Ovary (tissue), 7 donors: ENCODE measurements at regions not wholly inside any gene's neighbourhood (a gene's known extent, or its start where the extent isn't known, plus 50 kb on each side); places are given as distances from the start of the nearest gene placed in this dataset.

Source experiments
- DNase-seq, 5 donors: peaks; one replicate each; pipeline ENCODE4 v3.0.0-alpha.2; 2019 to 2020
- H3K27ac ChIP-seq, 2 donors: fragments of 200-600 bp; one replicate each; pipeline versions ENCODE4 v1.5.1 to v1.8.0; 2019 to 2022
- H3K27me3 ChIP-seq: fragments of 200-600 bp; one replicate; pipeline ENCODE4 v1.8.0; 2022
- H3K36me3 ChIP-seq: fragments of 200-600 bp; sonication (generic); one replicate; pipeline ENCODE4 v1.5.1; 2019
- H3K4me1 ChIP-seq: one replicate; pipeline ENCODE4 v1.8.1; 2013; ENCODE audit warnings: mild to moderate bottlenecking, moderate library complexity; ENCODE audit not compliant: insufficient read depth
- H3K4me3 ChIP-seq: fragments of 200-600 bp; sonication (generic); one replicate; pipeline ENCODE4 v1.5.1; 2017
- H3K9me3 ChIP-seq, 2 donors: fragments of 200-600 bp in 1 of 2; sonication (generic) in 1 of 2; one replicate each; pipeline versions ENCODE4 v1.5.1 to v1.8.1; 2013 to 2019; ENCODE audit warnings: mild to moderate bottlenecking in 1 of 2, moderate library complexity in 1 of 2
- EP300 ChIP-seq: sonication (generic); formaldehyde crosslinking; IDR thresholded peaks from one replicate; pipeline ENCODE4 v1.6.1; 2017; ENCODE audit warnings: antibody characterized with exemption
- POLR2A ChIP-seq: fragments of 450-650 bp; IDR thresholded peaks from one replicate; pipeline ENCODE4 v1.6.1; 2017; ENCODE audit warnings: antibody characterized with exemption, mild to moderate bottlenecking, moderate library complexity
- WGBS, 3 donors: extraction: QIAGEN DNeasy Blood & Tissue Kit in 1 of 3; methylation state at CpG; one replicate each; pipeline versions ENCODE4 v1.1.5 to v1.1.7; 2013 to 2017; 5-methylcytosine and 5-hydroxymethylcytosine counted together
- intact Hi-C, 4 donors: fragments of 100-400 bp; cut with DNase I; formaldehyde crosslinking; loops; one replicate each; pipeline versions ENCODE4 v1.11.0 to v1.15.1; 2022 to 2023
- TF ChIP-seq, protein P1 (sequence below), 3 donors: fragments of 450-650 bp in 2 of 3; fragments of 200-600 bp in 1 of 3; IDR thresholded peaks; one replicate each; pipeline versions ENCODE4 v1.5.1 to v1.8.0; 2016 to 2022; ENCODE audit warnings: antibody characterized with exemption in 3 of 3, mild to moderate bottlenecking in 1 of 3
- donor health status: DM: no; HTN: no; CAD: no; lungs with moderate emphysema.
- donor health status: DM: no; HTN: no; CAD: no.
- donor health status: Bipolar disorder and iron deficiency.
- donor health status: DM: no; HTN: no; CAD: no.
- donor health status: DM: yes; HTN: yes; CAD: no.

DNA sequence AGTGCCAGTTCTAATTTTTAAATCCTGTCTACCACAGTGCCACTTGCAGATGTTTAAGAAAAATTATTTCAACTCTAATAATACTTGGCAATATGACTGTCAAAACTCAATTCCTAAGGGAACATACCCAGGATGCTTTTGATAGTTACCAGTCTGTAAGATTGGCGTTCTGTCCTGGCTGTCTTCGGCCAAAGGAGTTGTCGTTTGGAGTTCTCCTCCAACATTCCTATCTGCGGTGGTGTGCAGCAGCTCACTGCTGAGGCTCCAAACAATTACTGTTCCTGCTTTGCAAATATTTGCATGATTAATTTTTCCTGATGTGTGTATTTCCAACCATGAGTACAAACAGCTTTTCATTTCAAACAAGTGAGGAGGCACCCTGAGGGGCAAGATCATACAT, 330.8 kb upstream of the DPH6 start:
- H3K4me1 ChIP-seq, result no peaks in the 10 kb centered on the region
- H3K36me3 ChIP-seq, result no peaks in the 10 kb centered on the region
- WGBS, 3 donors, result 7 to 14% (median 8%) methylated on average over 4 of the region's 4 CpGs
- H3K27ac ChIP-seq, result no peak overlapping the region
- TF ChIP-seq, protein P1, sequence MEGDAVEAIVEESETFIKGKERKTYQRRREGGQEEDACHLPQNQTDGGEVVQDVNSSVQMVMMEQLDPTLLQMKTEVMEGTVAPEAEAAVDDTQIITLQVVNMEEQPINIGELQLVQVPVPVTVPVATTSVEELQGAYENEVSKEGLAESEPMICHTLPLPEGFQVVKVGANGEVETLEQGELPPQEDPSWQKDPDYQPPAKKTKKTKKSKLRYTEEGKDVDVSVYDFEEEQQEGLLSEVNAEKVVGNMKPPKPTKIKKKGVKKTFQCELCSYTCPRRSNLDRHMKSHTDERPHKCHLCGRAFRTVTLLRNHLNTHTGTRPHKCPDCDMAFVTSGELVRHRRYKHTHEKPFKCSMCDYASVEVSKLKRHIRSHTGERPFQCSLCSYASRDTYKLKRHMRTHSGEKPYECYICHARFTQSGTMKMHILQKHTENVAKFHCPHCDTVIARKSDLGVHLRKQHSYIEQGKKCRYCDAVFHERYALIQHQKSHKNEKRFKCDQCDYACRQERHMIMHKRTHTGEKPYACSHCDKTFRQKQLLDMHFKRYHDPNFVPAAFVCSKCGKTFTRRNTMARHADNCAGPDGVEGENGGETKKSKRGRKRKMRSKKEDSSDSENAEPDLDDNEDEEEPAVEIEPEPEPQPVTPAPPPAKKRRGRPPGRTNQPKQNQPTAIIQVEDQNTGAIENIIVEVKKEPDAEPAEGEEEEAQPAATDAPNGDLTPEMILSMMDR (IDR thresholded peaks at IDR 0.05), result no peak
- TF ChIP-seq EP300 (no peak), POLR2A (no peak)
- intact Hi-C loops, result no loop called here
- DNase-seq, result no peak
- no peak overlapping the region for H3K4me3 ChIP-seq
- H3K27me3 ChIP-seq, result no peaks in the 10 kb centered on the region
- H3K9me3 ChIP-seq, result no peaks in the 10 kb centered on the region

DNA sequence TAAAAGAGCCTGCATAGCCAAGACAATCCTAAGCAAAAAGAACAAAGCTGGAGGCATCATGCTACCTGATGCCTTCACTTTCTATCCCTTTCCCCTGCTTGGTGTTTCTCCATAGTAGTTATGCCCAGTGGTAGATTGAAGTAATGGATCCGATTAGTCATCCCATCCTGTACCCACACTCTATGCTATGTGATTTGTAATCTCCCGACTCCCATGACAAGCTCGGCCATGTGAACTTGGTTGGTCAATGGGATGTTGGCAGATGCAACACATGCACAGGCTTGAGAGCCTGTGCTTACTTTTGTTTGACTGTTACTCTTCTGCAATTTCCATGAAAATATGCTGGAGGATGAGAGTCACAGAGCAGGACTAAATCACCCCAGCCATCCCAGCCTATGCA, 334.9 kb upstream of the DPH6 start:
- H3K4me1 ChIP-seq, result no peaks in the 10 kb centered on the region
- no peak overlapping the region for H3K4me3 ChIP-seq
- no peak overlapping the region for H3K27ac ChIP-seq
- no peaks in the 10 kb centered on the region for H3K27me3 ChIP-seq
- no peak for DNase-seq
- TF ChIP-seq, protein P1 (IDR thresholded peaks at IDR 0.05), result no peak
- TF ChIP-seq POLR2A (no peak), EP300 (no peak)
- no peaks in the 10 kb centered on the region for H3K9me3 ChIP-seq
- H3K36me3 ChIP-seq, result no peaks in the 10 kb centered on the region
- WGBS, 3 donors, result 96 to 99% (median 98%) methylated on average over 3 of the region's 3 CpGs
- intact Hi-C loops, result no loop called here

DNA sequence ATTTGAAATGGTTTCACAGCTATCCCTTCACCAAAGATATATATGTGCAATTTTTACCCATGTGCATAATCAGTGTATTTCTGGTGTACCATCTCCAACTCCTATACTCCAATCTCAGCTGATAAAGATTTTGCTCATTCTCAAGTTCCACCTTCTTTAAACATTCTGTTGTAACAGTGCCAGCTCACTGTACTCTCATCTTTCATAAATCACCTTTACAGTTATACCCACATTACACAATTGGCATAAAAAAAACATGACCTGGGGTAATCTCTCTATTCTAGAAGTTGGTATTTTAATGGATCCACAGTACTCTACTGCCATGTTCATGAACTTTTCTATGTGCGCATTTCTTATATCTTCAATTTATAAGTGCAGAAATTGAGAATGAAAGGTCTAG, 339.9 kb upstream of the DPH6 start:
- TF ChIP-seq, protein P1 (IDR thresholded peaks at IDR 0.05), result no peak
- no peak for TF ChIP-seq EP300
- no peak for TF ChIP-seq POLR2A
- 97 to 100% (median 100%) methylated on average over 1 of the region's 1 CpG for WGBS, 3 donors
- no peak for DNase-seq
- intact Hi-C loops, result no loop called here
- Histone ChIP-seq H3K4me3 (no peak overlapping the region), H3K4me1 (no peaks in the 10 kb centered on the region), H3K27ac (no peak overlapping the region), H3K36me3 (no peaks in the 10 kb centered on the region), H3K27me3 (no peaks in the 10 kb centered on the region), H3K9me3 (no peaks in the 10 kb centered on the region)

DNA sequence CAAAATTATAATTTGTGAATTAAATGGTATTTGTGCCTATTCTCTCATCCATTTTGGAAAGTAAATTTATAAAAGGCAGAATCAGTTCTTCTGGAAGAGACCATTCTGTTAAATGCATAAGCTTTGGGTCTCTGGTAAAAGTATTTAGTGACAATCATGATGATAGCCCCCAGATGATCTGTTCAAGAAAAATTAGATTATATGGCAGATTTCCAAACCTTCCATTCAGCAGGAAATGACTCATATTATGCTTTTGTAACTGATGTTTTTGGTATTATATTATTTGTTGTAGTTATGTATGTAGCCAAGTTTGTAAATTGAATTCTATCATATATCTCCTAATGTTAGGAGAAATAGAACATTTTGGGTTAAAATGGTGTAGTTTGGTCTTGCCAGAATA, 340.8 kb upstream of the DPH6 start:
- no peak for DNase-seq
- no peaks in the 10 kb centered on the region for H3K36me3 ChIP-seq
- TF ChIP-seq, protein P1 (IDR thresholded peaks at IDR 0.05), result no peak
- intact Hi-C loops, result no loop called here
- H3K9me3 ChIP-seq, result no peaks in the 10 kb centered on the region
- no peaks in the 10 kb centered on the region for H3K27me3 ChIP-seq
- H3K4me3 ChIP-seq, result no peak overlapping the region
- no peak overlapping the region for H3K27ac ChIP-seq
- H3K4me1 ChIP-seq, result no peaks in the 10 kb centered on the region

DNA sequence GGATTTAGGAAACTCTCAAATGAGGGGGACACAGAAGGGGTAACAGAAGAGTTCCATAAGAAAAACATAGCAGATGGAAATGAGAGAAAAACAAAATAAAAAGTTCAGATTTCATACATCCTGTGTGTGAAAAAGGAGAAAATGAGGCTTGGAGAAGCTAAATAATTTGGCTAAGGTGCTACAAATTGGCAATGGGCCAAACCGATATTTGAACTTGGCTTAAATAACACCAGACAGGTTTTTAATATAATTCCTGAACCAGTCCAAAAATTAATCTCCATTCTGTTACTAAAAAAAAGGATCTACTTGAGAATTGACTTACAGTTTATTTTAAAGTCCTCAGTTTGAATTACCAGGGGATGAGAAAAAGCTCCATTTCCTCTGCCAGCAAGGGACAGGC, 342.9 kb upstream of the DPH6 start:
- intact Hi-C loops, result no loop called here
- no peak overlapping the region for H3K4me3 ChIP-seq
- DNase-seq, result no peak
- H3K36me3 ChIP-seq, result no peaks in the 10 kb centered on the region
- no peak overlapping the region for H3K27ac ChIP-seq
- 62 to 84% (median 81%) methylated on average over 1 of the region's 1 CpG for WGBS, 3 donors
- H3K9me3 ChIP-seq, result no peaks in the 10 kb centered on the region
- no peak for TF ChIP-seq POLR2A
- H3K27me3 ChIP-seq, result no peaks in the 10 kb centered on the region
- no peaks in the 10 kb centered on the region for H3K4me1 ChIP-seq
